ENCODE measurements at regions not wholly inside any gene's neighbourhood (a gene's known extent, or its start where the extent isn't known, plus 50 kb on each side); places are given as distances from the start of the nearest gene placed in this dataset.
"Not testable (repeated sequence)": the region's sequence is repeated elsewhere in the genome, so short reads cannot be mapped to it uniquely, and the experiment has no call there.

DNA sequence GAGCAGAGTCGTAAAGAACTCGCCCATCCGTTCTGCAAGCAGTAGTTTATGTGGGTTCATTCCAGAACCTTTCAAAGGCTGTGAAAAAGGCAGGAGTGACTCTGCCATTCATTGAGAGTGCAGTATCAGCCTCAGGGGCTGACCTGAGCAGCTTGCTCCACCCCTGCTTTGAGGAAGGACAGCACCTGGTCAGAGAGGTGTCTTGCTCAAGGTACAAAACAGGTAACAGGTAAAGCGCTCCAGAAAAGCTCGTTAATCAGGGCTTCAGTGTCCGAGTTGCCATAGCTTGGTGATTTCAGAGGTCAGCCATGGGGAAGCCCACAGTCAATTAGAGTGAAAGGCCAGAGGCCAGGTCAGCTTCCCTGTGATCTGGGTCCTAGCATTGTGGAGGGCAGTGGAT lies 251.1 kb downstream of the ABCC12 start:
- Histone ChIP-seq H3K79me2 (ENCODE audit: insufficient read depth, low read length) (no peaks in the 10 kb centered on the region), H3K4me1 (ENCODE audit: insufficient read depth, low read length, severe bottlenecking) (no peaks in the 10 kb centered on the region), H3K36me3 (ENCODE audit: insufficient read depth, low read length) (no peaks in the 10 kb centered on the region), H3K9ac (ENCODE audit: low read length) (no peak overlapping the region), H2AFZ (ENCODE audit: low read length) (no peak overlapping the region), H3K27me3 (ENCODE audit: insufficient read depth, low read length) (no peaks in the 10 kb centered on the region), H3K4me3 (ENCODE audit: low read depth, low read length, poor library complexity, severe bottlenecking) (no peak overlapping the region), H3K4me2 (ENCODE audit: low read length) (no peak overlapping the region), H3K9me3 (ENCODE audit: low read length) (no peaks in the 10 kb centered on the region), H3K9me2 (ENCODE audit: low read depth, low read length) (no peaks in the 10 kb centered on the region), H3K27ac (ENCODE audit: low read depth, low read length, poor library complexity, severe bottlenecking) (no peak overlapping the region), H4K20me1 (ENCODE audit: insufficient read depth, low read length) (no peaks in the 10 kb centered on the region), H3F3A (ENCODE audit: insufficient read depth, low read length) (no peaks in the 10 kb centered on the region)
- TF ChIP-seq CTCF (IDR thresholded peaks at IDR 0.05; ENCODE audit: low read length) (no peak), EZH2 (IDR thresholded peaks at IDR 0.05; ENCODE audit: borderline replicate concordance, low read length) (no peak)

DNA sequence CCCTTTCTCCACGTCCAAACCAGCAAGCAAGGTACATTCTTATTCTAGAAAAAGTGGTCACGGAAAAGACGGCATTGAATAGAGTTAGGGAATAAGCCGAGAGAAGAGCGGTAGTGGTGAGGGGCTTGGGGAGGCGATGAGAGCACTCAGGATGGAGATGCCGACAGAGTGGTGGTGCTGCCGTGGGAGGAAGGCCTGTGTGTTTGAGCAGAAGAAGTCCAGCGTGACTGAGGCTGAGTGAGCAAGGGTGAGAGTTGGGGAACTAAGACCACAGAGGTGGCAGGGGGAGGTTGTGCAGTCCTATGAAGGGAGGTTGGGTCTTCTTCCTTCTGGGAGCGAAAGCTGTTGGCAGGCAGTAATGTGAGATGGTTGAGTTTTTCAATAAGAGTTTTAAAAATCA lies 252.3 kb downstream of the ABCC12 start:
- TF ChIP-seq CTCF (IDR thresholded peaks at IDR 0.05; ENCODE audit: low read length) (no peak), EZH2 (IDR thresholded peaks at IDR 0.05; ENCODE audit: borderline replicate concordance, low read length) (no peak)
- no peaks in the 10 kb centered on the region for H3K9me2 ChIP-seq (ENCODE audit: low read depth, low read length)
- H3K36me3 ChIP-seq (ENCODE audit: insufficient read depth, low read length), result no peaks in the 10 kb centered on the region
- no peaks in the 10 kb centered on the region for H3K9me3 ChIP-seq (ENCODE audit: low read length)
- no peak overlapping the region for H3K27ac ChIP-seq (ENCODE audit: low read depth, low read length, poor library complexity, severe bottlenecking)
- no peaks in the 10 kb centered on the region for H3K79me2 ChIP-seq (ENCODE audit: insufficient read depth, low read length)
- no peaks in the 10 kb centered on the region for H3K27me3 ChIP-seq (ENCODE audit: insufficient read depth, low read length)
- no peaks in the 10 kb centered on the region for H3F3A ChIP-seq (ENCODE audit: insufficient read depth, low read length)
- H3K4me3 ChIP-seq (ENCODE audit: low read depth, low read length, poor library complexity, severe bottlenecking), result no peak overlapping the region
- no peaks in the 10 kb centered on the region for H4K20me1 ChIP-seq (ENCODE audit: insufficient read depth, low read length)
- no peak overlapping the region for H3K4me2 ChIP-seq (ENCODE audit: low read length)
- no peaks in the 10 kb centered on the region for H3K4me1 ChIP-seq (ENCODE audit: insufficient read depth, low read length, severe bottlenecking)
- no peak overlapping the region for H2AFZ ChIP-seq (ENCODE audit: low read length)
- no peak overlapping the region for H3K9ac ChIP-seq (ENCODE audit: low read length)

GRCh38 chr16:47897105-47897504 lies 258.7 kb downstream of the ABCC12 start:
- H3K4me1 ChIP-seq (ENCODE audit: insufficient read depth, low read length, severe bottlenecking); H3K9ac ChIP-seq (ENCODE audit: low read length); H3F3A ChIP-seq (ENCODE audit: insufficient read depth, low read length); H3K27me3 ChIP-seq (ENCODE audit: insufficient read depth, low read length); H3K36me3 ChIP-seq (ENCODE audit: insufficient read depth, low read length); H4K20me1 ChIP-seq (ENCODE audit: insufficient read depth, low read length); H2AFZ ChIP-seq (ENCODE audit: low read length); H3K9me2 ChIP-seq (ENCODE audit: low read depth, low read length); H3K27ac ChIP-seq (ENCODE audit: low read depth, low read length, poor library complexity, severe bottlenecking); H3K4me3 ChIP-seq (ENCODE audit: low read depth, low read length, poor library complexity, severe bottlenecking); H3K9me3 ChIP-seq (ENCODE audit: low read length); H3K79me2 ChIP-seq (ENCODE audit: insufficient read depth, low read length); H3K4me2 ChIP-seq (ENCODE audit: low read length): not testable (repeated sequence)

DNA sequence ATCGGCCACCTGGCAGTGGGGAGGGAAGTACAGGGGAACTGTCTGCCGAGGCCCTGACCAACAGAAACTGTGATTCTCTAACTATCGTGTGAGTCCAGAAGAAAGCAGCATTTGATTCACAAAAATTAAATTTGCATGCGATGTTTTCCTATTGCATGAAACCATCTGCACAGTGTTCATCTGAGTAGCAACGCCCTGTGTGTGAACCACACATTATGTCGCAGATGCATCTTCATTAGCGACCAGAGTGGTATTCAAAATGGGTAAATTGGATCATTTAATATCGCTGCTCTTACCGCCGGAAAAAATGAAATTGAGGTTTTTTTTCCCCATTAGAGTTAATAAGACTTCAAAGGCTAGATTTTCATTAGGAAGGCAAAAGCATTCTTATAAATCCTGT lies 260.6 kb downstream of the ABCC12 start:
- Histone ChIP-seq H3K4me2 (ENCODE audit: low read length) (no peak overlapping the region), H3K79me2 (ENCODE audit: insufficient read depth, low read length) (no peaks in the 10 kb centered on the region)

More for the DNA sequence above, 260.6 kb downstream of the ABCC12 start:
- H2AFZ ChIP-seq (ENCODE audit: low read length), result no peak overlapping the region
- H3K27ac ChIP-seq (ENCODE audit: low read depth, low read length, poor library complexity, severe bottlenecking), result no peak overlapping the region
- no peaks in the 10 kb centered on the region for H3K9me2 ChIP-seq (ENCODE audit: low read depth, low read length)
- H4K20me1 ChIP-seq (ENCODE audit: insufficient read depth, low read length), result no peaks in the 10 kb centered on the region
- H3F3A ChIP-seq (ENCODE audit: insufficient read depth, low read length), result no peaks in the 10 kb centered on the region
- H3K36me3 ChIP-seq (ENCODE audit: insufficient read depth, low read length), result no peaks in the 10 kb centered on the region
- H3K9ac ChIP-seq (ENCODE audit: low read length), result no peak overlapping the region
- TF ChIP-seq CTCF (IDR thresholded peaks at IDR 0.05; ENCODE audit: low read length) (no peak), EZH2 (IDR thresholded peaks at IDR 0.05; ENCODE audit: borderline replicate concordance, low read length) (no peak)
- no peaks in the 10 kb centered on the region for H3K4me1 ChIP-seq (ENCODE audit: insufficient read depth, low read length, severe bottlenecking)
- no peaks in the 10 kb centered on the region for H3K27me3 ChIP-seq (ENCODE audit: insufficient read depth, low read length)
- H3K9me3 ChIP-seq (ENCODE audit: low read length), result no peaks in the 10 kb centered on the region
- no peak overlapping the region for H3K4me3 ChIP-seq (ENCODE audit: low read depth, low read length, poor library complexity, severe bottlenecking)

All from OCI-LY1 (cell line).